ENCODE measurements at regions not wholly inside any gene's neighbourhood (a gene's known extent, or its start where the extent isn't known, plus 50 kb on each side); places are given as distances from the start of the nearest gene placed in this dataset.

- no peak for TF ChIP-seq CTCF (IDR thresholded peaks at IDR 0.05)
- no peak for TF ChIP-seq POLR2A (IDR thresholded peaks at IDR 0.05)
Measured at GRCh38 chr6:1498491-1499113, 109.2 kb downstream of the FOXF2 start.
